LoVo (cell line): ENCODE measurements at regions not wholly inside any gene's neighbourhood (a gene's known extent, or its start where the extent isn't known, plus 50 kb on each side); places are given as distances from the start of the nearest gene placed in this dataset.
"Not testable (repeated sequence)": the region's sequence is repeated elsewhere in the genome, so short reads cannot be mapped to it uniquely, and the experiment has no call there.

Experiments used
- DNase-seq: peaks from one replicate; pipeline ENCODE4 v3.0.0-alpha.2; 2016; ENCODE audit warnings: low spot score

GRCh38 chr15:69554279-69554961, 101.8 kb downstream of the RPLP1 start:
- peak; percentile 86 for DNase-seq

GRCh38 chr15:69555080-69555479, 102.5 kb downstream of the RPLP1 start:
- DNase-seq: no peak

GRCh38 chr15:69556344-69556743, 103.7 kb downstream of the RPLP1 start:
- DNase-seq: no peak

DNA sequence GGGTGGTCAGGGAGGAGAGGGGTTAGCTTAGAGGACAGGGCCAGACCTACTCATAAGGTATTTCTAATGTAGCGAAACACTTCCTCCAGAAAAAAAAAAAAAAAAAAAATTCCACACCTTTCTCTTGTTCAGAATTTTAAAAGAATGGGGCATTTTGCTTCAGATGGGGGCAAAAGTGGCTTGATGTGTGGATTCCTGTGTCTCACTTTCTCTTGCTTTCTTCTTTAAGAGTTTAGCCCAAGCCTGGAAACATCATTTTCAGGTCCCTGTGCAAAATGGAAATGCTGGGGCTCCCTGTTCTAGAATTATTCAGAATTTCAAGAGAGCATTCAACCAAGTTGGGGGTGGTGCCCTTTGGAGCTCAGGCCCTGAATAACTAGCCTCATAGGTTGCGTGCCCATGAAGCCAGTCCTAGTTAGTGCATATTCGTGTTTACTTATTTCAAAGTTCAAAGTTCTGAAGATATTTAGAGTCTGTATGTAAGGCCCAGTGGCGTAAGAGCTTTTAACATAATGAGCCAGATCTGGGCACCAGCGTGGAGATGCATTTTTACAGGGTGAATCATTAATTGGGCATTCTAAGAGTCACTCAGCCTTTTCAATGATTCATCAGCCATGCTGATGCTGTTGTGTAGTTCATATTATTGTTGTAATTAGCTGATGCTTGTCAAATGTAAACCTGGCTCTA, 104.5 kb downstream of the RPLP1 start:
- peak; percentile 96 for DNase-seq

DNA sequence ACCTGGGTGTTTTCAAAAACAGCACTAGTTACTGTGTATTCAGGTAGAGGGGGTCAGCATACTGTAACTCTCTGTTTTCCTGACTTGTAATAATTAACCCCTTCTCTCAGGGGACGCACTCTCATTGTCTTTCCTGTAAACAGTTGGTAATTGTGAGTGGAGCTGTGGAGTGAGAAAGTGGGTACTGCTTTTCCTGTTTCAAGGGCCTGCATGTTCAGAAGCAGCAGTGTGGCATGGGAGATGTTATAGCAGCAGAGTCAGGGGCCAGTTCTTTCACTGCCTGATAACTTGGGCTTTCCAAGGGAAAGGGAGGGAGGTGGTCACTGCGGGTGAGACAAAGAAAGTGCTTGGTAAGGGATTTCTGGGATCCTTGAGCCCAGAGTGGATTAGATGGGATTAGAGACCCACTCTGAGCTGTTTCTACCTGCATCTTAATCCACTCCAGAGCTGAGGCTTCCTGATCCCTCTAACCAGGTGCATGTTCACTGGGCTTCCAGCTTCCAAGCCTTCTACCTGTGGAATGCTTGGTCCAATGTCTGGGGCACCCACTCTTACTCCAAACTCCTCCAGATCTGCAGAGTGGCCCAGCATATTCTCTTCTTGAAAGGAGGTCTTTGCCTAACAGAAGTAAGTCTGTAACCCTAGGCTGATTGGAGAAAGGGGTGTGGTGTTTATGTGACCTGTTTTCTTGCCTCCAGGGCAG, 105.2 kb downstream of the RPLP1 start:
- DNase-seq: no peak

DNA sequence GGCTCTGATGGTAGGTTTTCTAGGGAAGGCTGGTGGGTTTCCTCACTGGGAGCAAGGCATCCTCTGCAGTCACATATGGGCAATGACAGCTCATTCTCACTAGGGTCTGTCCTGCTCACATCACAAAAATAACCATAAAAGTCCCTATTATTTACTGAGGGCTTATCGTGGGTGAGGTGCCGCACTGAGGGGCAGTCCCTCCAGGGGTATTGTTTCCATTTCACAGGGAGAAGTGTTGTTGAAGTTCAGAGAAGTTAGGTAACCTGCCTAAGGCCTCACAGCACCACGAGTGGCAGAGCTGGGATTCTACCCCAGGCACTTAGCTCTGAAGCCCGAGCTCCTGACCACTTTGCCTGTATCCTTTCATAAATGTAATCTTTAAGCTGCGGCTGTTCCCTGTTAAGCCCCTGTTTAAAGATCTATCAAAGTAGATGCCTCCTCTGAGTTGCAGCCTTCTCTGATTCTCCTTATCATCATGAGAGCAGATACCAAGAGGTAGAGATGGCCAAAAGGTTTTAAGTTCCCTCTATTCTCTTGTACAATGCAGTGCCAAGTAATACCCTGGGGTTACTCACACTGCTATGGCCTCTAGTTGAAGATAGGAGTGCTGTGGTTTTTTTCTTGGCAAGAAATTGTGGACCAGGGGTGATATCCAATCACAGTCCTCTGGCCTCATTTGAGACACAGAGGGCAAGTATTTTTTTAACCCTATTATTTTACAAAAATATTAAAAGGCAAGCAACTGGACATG, 107.0 kb downstream of the RPLP1 start:
- DNase-seq: no peak

DNA sequence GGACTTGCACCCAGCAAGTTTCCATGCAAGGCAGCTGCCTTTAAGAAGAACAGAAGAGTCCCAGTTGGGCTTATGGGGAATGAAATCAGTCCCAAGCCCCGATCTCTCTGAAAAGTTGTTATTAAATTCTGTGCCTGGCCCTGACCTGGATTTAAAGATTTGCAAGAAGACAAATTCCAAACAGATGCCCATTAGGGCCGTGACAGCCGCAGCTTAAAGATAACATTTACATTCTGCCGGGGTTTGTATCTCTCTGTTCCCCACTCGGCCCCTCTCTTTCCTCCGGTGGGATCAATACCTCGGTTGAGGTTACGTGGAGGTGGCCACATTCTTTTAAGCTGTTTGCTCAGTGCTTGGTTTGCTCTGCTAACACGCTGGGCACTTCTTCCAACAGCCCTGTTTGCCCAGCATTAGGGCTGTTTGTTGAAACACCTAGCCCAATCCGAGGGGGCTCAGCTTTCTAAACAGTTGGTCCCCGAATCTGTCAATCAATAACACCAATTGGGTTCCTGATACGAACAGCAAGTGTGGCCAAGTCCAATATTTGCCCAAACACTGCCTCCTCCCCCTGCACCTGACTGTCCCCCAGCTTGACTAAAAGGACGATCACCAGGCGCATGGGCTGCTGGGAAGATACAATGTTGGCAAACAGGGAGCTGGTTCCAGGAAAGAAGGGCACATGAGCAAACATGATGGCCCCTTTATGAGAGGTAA, 108.6 kb downstream of the RPLP1 start:
- no peak for DNase-seq

- DNase-seq: no peak
Measured at GRCh38 chr15:69562116-69562515, 109.5 kb downstream of the RPLP1 start.

DNA sequence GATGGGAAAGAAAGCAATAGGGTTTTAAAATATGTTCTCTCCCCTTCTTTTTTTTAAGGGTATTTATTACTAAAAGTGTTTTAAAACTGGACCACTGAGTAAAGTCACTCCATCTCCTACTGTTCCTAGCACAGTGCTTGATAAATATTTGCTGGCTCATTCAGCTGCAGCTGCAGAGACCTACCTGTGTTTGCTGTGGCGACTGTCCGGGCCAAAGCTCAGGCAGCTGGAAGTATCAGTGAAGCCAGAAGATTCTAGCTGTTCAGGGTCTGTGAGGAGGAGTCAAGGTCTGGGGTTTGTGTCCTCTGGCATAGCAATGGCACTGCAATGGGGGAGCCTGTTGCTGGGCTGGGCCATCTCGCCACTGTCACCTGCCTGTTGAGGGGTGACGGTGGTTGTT, 109.9 kb downstream of the RPLP1 start:
- DNase-seq: no peak

GRCh38 chr15:69565066-69565655, 112.5 kb downstream of the RPLP1 start:
- no peak for DNase-seq

GRCh38 chr15:69567238-69567760, 114.7 kb downstream of the RPLP1 start:
- DNase-seq: not testable (repeated sequence)

GRCh38 chr15:69568173-69569009, 115.8 kb downstream of the RPLP1 start:
- no peak for DNase-seq

GRCh38 chr15:69570454-69570853, 117.8 kb downstream of the RPLP1 start:
- no peak for DNase-seq

- no peak for DNase-seq
Measured at GRCh38 chr15:69570997-69571396, 118.4 kb downstream of the RPLP1 start.

GRCh38 chr15:69573278-69573677, 120.7 kb downstream of the RPLP1 start:
- not testable (repeated sequence) for DNase-seq

- DNase-seq: no peak
Measured at GRCh38 chr15:69573815-69574475, 121.3 kb downstream of the RPLP1 start.

DNA sequence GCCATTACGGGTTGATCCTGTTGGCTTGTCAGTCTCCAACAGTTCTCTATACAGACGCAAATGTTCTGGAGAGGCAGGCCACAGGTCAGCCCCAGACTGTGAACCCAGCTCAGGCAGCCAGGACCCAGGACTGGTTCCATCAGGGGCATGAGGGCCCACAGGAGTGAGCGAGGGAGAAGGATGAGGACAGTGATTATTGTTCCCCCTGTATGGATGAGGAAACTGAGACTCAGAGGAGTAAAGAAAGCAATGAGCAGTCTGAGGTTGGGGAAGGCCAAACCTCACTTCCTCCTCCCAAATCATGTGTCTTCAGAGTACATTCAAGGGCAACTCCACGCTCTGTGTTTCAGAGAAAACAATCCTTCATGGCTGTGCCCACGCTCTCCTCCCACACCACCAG, 121.9 kb downstream of the RPLP1 start:
- DNase-seq: no peak

- DNase-seq: no peak
Measured at GRCh38 chr15:69575387-69575786, 122.8 kb downstream of the RPLP1 start.

DNA sequence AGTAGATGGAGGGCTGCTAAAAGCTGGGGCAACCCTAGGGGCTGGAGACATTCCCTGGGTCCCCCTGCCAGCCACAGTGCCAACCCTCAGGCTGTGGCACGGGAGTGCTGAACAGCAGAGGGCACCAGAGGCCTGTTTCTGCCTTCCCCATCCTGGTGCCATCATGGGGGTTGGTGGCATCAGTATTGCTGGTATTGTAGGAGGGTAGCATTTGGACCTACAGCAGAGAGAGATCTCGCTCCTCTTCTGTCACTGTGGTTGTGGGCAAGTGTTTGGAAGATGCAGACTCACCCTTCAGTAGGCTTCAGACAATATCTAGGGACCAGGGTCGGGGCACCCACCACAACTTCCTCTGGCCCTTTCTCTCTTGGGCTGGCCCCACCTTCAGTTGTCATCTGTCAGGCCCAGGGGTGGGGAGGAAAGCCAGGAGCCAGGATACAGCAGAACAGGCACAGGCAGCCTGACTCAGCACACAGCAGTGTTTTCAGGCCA, 123.5 kb downstream of the RPLP1 start:
- peak; percentile 39 for DNase-seq
